ENCODE measurements at regions not wholly inside any gene's neighbourhood (a gene's known extent, or its start where the extent isn't known, plus 50 kb on each side); places are given as distances from the start of the nearest gene placed in this dataset.

GRCh38 chr13:22461854-22462490 lies 718.8 kb upstream of the SGCG start:
- no peak for DNase-seq

GRCh38 chr13:22463089-22463488 lies 717.7 kb upstream of the SGCG start:
- no peak for DNase-seq

- DNase-seq, result no peak
Measured at GRCh38 chr13:22468045-22468444, 712.7 kb upstream of the SGCG start.

GRCh38 chr13:22468824-22469223 lies 712.0 kb upstream of the SGCG start:
- no peak for DNase-seq

GRCh38 chr13:22469452-22469851 lies 711.3 kb upstream of the SGCG start:
- no peak for DNase-seq

GRCh38 chr13:22470075-22470474 lies 710.7 kb upstream of the SGCG start:
- no peak for DNase-seq

- no peak for DNase-seq
Measured at GRCh38 chr13:22482496-22483000, 698.2 kb upstream of the SGCG start.

- no peak for DNase-seq
Measured at GRCh38 chr13:22483276-22483675, 697.5 kb upstream of the SGCG start.

- DNase-seq, result no peak
Measured at GRCh38 chr13:22486490-22486889, 694.3 kb upstream of the SGCG start.

GRCh38 chr13:22487932-22488331 lies 692.8 kb upstream of the SGCG start:
- DNase-seq, result no peak

GRCh38 chr13:22489771-22490170 lies 691.0 kb upstream of the SGCG start:
- no peak for DNase-seq

- DNase-seq, result no peak
Measured at GRCh38 chr13:22495819-22496218, 685.0 kb upstream of the SGCG start.

GRCh38 chr13:22496803-22497508 lies 683.8 kb upstream of the SGCG start:
- DNase-seq, result no peak

GRCh38 chr13:22497991-22498780 lies 682.6 kb upstream of the SGCG start:
- DNase-seq, result no peak

- no peak for DNase-seq
Measured at GRCh38 chr13:22499919-22500318, 680.9 kb upstream of the SGCG start.

- DNase-seq, result no peak
Measured at GRCh38 chr13:22505489-22505888, 675.3 kb upstream of the SGCG start.

GRCh38 chr13:22506096-22506691 lies 674.6 kb upstream of the SGCG start:
- no peak for DNase-seq

- no peak for DNase-seq
Measured at GRCh38 chr13:22517544-22517943, 663.2 kb upstream of the SGCG start.

- no peak for DNase-seq
Measured at GRCh38 chr13:22536851-22537250, 643.9 kb upstream of the SGCG start.

GRCh38 chr13:22538400-22538799 lies 642.4 kb upstream of the SGCG start:
- DNase-seq, result no peak

- no peak for DNase-seq
Measured at GRCh38 chr13:22549126-22549525, 631.7 kb upstream of the SGCG start.

GRCh38 chr13:22561581-22561980 lies 619.2 kb upstream of the SGCG start:
- DNase-seq, result no peak

GRCh38 chr13:22562116-22562515 lies 618.7 kb upstream of the SGCG start:
- no peak for DNase-seq
